Ishikawa (cell line): ENCODE measurements at regions not wholly inside any gene's neighbourhood (a gene's known extent, or its start where the extent isn't known, plus 50 kb on each side); places are given as distances from the start of the nearest gene placed in this dataset.

Experiments used
- CEBPB ChIP-seq: IDR thresholded peaks from 2 replicates; pipeline ENCODE4 v1.6.1; 2012
- EP300 ChIP-seq: IDR thresholded peaks from 2 replicates; pipeline ENCODE4 v1.6.1; 2012; ENCODE audit warnings: borderline replicate concordance
- FOXM1 ChIP-seq: IDR thresholded peaks from 2 replicates; pipeline ENCODE4 v1.6.1; 2012; ENCODE audit warnings: low read depth, borderline replicate concordance
- MAX ChIP-seq: IDR thresholded peaks from 2 replicates; pipeline ENCODE4 v1.6.1; 2012
- REST ChIP-seq: IDR thresholded peaks from 2 replicates; pipeline ENCODE4 v1.6.1; 2012; ENCODE audit warnings: low read depth, mild to moderate bottlenecking
- YY1 ChIP-seq: IDR thresholded peaks from 2 replicates; pipeline ENCODE4 v1.6.1; 2012; ENCODE audit warnings: low read depth

- TF ChIP-seq MAX (no peak), REST (no peak), EP300 (no peak), CEBPB (no peak), YY1 (no peak), FOXM1 (no peak)
Observed at GRCh38 chr16:86869288-86870022, 291.1 kb downstream of the FOXL1 start.
